ENCODE measurements at regions not wholly inside any gene's neighbourhood (a gene's known extent, or its start where the extent isn't known, plus 50 kb on each side); places are given as distances from the start of the nearest gene placed in this dataset.

DNA sequence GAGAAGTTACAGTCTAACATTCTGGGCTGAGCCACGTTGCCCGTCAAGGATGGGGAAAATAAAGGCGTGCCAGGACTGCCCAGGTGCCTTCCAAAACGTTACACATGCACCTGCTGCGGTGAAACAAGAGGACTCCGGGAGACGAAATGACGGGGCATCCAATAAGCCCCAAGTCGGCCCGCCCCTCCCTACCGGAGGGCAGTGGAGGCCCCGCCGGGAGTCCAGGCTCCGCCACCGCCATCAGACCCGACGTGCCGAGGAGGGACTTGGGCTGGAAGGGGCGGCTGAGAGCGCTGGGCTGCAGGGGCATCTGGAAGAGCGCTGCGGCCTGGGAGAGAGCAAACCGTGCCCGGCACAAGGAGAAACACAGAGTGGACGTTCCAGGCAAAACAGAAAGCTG lies 112.5 kb upstream of the GPC1 start:
- Histone ChIP-seq H3K36me3 (ENCODE audit: insufficient read depth, low read length, poor library complexity, severe bottlenecking) (no peaks in the 10 kb centered on the region), H3K27ac (ENCODE audit: low read depth, low read length, poor library complexity, severe bottlenecking) (no peak overlapping the region), H3K9me3 (ENCODE audit: low read depth, low read length, poor library complexity, severe bottlenecking) (no peaks in the 10 kb centered on the region), H3K4me3 (ENCODE audit: low read depth, low read length, poor library complexity, severe bottlenecking) (no peak overlapping the region), H3K27me3 (replicated peaks; ENCODE audit: insufficient read depth, low read depth, low read length, poor library complexity) (no peaks in the 10 kb centered on the region), H3K4me1 (ENCODE audit: insufficient read depth, low read length, poor library complexity, severe bottlenecking) (peaks cover 28% of the 10 kb centered on the region)
- DNase-seq (ENCODE audit: low spot score) = no peak
- CTCF ChIA-PET = no interaction called here
- no peak for TF ChIP-seq EZH2 (IDR thresholded peaks at IDR 0.05; ENCODE audit: borderline replicate concordance, low read depth, low read length, poor library complexity, severe bottlenecking)
- TF ChIP-seq CTCF (conservative IDR thresholded peaks at IDR 0.05; ENCODE audit: low read depth, low read length) = no peak
- intact Hi-C loops (cut with micrococcal nuclease; ENCODE audit: unreplicated experiment) = no loop called here
- BruUV-seq (replicated peaks) = no TSS peak
- POLR2A ChIA-PET (ENCODE audit: low non-redundant PET) = no interaction called here

- no peaks in the 10 kb centered on the region for H3K9me3 ChIP-seq (ENCODE audit: low read depth, low read length, poor library complexity, severe bottlenecking)
- ChIA-PET CTCF (no interaction called here), POLR2A (ENCODE audit: low non-redundant PET) (no interaction called here)
- H3K27me3 ChIP-seq (replicated peaks; ENCODE audit: insufficient read depth, low read depth, low read length, poor library complexity) = no peaks in the 10 kb centered on the region
- no peak for DNase-seq (ENCODE audit: low spot score)
- BruUV-seq (replicated peaks) = no TSS peak
- intact Hi-C loops (cut with micrococcal nuclease; ENCODE audit: unreplicated experiment) = no loop called here
- no peaks in the 10 kb centered on the region for H3K36me3 ChIP-seq (ENCODE audit: insufficient read depth, low read length, poor library complexity, severe bottlenecking)
- no peak overlapping the region for H3K4me3 ChIP-seq (ENCODE audit: low read depth, low read length, poor library complexity, severe bottlenecking)
- no peak overlapping the region for H3K27ac ChIP-seq (ENCODE audit: low read depth, low read length, poor library complexity, severe bottlenecking)
- peaks cover 28% of the 10 kb centered on the region for H3K4me1 ChIP-seq (ENCODE audit: insufficient read depth, low read length, poor library complexity, severe bottlenecking)
- TF ChIP-seq EZH2 (IDR thresholded peaks at IDR 0.05; ENCODE audit: borderline replicate concordance, low read depth, low read length, poor library complexity, severe bottlenecking) (no peak), CTCF (conservative IDR thresholded peaks at IDR 0.05; ENCODE audit: low read depth, low read length) (no peak)
Measured at GRCh38 chr2:240323601-240324291, 111.7 kb upstream of the GPC1 start.

DNA sequence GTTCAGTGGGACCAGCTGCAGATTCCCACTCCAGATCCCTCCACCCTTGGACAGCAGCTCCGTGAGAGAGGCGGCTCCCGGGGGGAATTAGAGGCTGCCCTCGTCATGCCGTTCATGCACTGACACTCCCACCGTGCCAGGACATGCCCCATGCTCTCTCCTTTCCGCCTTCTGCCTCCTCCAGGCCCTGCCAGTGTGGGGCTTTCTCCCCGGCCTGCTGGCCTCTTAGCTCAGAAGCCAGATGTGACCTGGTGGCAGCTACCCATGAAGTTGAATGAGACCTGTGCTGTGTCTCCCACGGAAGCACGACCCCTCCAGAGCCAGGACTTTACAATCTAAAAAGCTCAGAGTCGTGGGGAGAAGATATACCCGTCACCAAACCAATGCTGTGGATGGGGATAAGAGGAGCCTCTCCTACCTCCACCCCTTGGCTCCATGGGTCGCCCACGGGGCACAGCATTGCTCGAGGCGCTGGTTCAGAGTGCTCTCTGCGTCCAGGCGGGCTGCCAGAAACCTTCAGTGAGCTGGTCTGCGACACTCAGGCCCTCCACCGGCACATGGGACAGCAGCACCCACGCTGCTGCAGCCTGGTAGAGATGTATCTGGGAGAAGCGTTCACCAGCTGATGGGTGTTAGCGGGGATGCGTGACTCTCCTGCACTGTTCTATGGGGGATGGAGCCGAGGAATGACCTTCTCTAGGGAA lies 111.0 kb upstream of the GPC1 start:
- TF ChIP-seq CTCF (conservative IDR thresholded peaks at IDR 0.05; ENCODE audit: low read depth, low read length) = no peak
- TF ChIP-seq EZH2 (IDR thresholded peaks at IDR 0.05; ENCODE audit: borderline replicate concordance, low read depth, low read length, poor library complexity, severe bottlenecking) = no peak
- CTCF ChIA-PET = no interaction called here
- intact Hi-C loops (cut with micrococcal nuclease; ENCODE audit: unreplicated experiment) = no loop called here

More for the DNA sequence above, 111.0 kb upstream of the GPC1 start:
- DNase-seq (ENCODE audit: low spot score) = no peak
- no peaks in the 10 kb centered on the region for H3K27me3 ChIP-seq (replicated peaks; ENCODE audit: insufficient read depth, low read depth, low read length, poor library complexity)
- POLR2A ChIA-PET (ENCODE audit: low non-redundant PET) = no interaction called here
- H3K4me3 ChIP-seq (ENCODE audit: low read depth, low read length, poor library complexity, severe bottlenecking) = no peak overlapping the region
- BruUV-seq (replicated peaks) = no TSS peak
- no peaks in the 10 kb centered on the region for H3K36me3 ChIP-seq (ENCODE audit: insufficient read depth, low read length, poor library complexity, severe bottlenecking)
- H3K9me3 ChIP-seq (ENCODE audit: low read depth, low read length, poor library complexity, severe bottlenecking) = no peaks in the 10 kb centered on the region
- peaks cover 28% of the 10 kb centered on the region for H3K4me1 ChIP-seq (ENCODE audit: insufficient read depth, low read length, poor library complexity, severe bottlenecking)
- H3K27ac ChIP-seq (ENCODE audit: low read depth, low read length, poor library complexity, severe bottlenecking) = no peak overlapping the region

Data from A673 (cell line).